ENCODE measurements at regions not wholly inside any gene's neighbourhood (a gene's known extent, or its start where the extent isn't known, plus 50 kb on each side); places are given as distances from the start of the nearest gene placed in this dataset.
A peak's percentile ranks its signal among the peaks of the same experiment; 100 is the strongest.
"Not testable (repeated sequence)": the region's sequence is repeated elsewhere in the genome, so short reads cannot be mapped to it uniquely, and the experiment has no call there.

GRCh38 chrY:24272852-24273251 is 225.0 kb upstream of the CDY1B start:
- intact Hi-C loops (cut with DNase I, micrococcal nuclease); ATAC-seq; DNase-seq: not testable (repeated sequence)

DNA sequence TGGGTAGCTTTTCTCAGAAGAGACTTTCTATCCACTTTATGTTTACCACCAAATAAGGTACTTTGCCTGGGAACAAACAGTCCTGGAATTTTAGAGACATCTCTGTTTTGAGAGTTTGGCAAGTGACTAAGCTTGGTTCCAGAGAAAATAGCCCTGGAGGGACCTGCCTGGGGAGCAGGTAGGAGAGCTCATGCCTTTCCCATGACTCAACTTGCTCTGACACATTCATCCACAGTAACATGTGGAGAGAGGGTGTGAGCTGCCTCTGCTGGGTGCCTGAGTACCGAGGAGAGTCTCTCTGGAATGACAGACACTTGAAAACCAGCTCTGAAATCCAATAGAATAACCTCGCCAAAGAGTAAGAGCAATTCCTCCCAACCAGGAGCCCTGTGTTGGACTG is 222.8 kb upstream of the CDY1B start:
- intact Hi-C loops (cut with DNase I, micrococcal nuclease); DNase-seq: not testable (repeated sequence)
- peak; percentile 37 for ATAC-seq

DNA sequence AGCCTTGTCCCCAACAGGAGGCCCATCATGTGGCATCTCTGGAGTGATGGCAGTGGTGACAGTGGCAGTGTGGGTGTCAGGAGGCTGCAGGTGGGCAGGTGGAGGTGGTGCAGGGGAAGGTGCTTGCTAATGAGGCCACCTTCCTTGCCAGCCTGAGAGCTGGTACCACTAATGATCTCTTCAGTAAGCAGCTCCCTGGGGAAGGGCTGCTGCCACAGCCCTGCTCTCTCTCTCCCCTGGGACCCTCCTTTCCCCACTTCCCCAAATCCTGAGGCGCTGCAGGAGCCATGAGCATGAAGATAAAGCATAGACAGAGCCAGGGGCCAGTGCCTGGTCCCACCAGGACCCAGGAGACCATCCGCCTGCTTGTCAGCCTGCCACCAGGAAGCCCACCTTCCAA is 214.4 kb upstream of the CDY1B start:
- DNase-seq; ATAC-seq; intact Hi-C loops (cut with DNase I, micrococcal nuclease): not testable (repeated sequence)

DNA sequence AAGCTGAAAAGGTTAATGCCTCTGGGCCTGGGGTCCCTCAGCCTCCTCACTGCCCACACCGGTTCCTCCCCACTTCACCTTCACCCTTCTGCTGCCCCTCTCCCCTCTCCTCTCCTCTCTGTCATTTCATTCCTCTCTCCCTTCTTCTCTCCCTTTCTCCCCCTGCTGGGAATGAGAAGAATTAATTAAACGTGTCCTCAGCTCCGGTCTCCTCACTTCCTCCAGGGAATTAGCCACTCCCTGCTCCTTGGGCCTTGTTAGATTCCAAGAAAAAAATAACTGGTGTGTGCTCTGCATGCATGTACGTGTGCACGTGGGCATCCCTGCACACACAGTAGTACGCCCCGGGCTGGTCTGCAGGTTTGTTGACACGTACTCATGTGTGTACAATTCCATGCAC is 213.6 kb upstream of the CDY1B start:
- DNase-seq; intact Hi-C loops (cut with DNase I, micrococcal nuclease); ATAC-seq: not testable (repeated sequence)

DNA sequence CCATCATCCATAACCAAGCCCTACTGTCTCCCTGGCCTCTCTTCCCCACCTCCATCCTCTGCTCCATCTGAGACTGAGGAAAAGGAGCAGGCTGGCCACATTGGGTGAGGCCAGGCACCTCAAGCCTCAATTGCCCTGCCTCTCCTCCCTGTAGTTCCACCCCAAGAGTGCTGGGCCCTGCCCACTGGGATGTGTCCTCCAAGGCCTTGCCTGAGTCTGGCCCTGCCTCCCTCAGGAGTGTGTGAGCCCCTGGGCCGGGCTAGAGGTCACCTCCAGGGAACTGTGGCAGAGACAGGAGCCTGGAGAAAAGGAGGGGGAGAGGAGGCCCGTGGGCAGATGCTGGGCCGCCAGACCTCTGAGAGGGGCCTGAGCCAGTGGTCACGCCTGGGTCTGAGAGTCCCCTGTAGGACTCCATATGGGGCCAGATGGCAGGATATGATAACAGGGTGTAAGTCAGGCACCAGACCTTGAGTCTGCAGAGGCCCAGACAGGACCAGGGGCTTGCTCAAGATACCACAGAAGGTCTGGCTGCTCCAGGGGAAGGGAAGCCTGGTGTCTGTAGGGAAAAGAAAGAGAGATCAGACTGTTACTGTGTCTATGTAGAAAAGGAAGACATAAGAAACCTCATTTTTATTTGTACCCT is 202.5 kb upstream of the CDY1B start:
- intact Hi-C loops (cut with DNase I, micrococcal nuclease); DNase-seq: not testable (repeated sequence)
- peak; percentile 52 for ATAC-seq

Data from left colon (tissue), 2 donors.